Right lobe of liver (tissue), 4 donors: ENCODE measurements at regions not wholly inside any gene's neighbourhood (a gene's known extent, or its start where the extent isn't known, plus 50 kb on each side); places are given as distances from the start of the nearest gene placed in this dataset.

Experiments used
- CTCF ChIP-seq, 4 donors: fragments of 200-600 bp in 3 of 4; fragments of 450-650 bp in 1 of 4; IDR thresholded peaks; one replicate each; pipeline versions ENCODE4 v1.5.1 to v1.8.0; 2016 to 2022; ENCODE audit warnings: antibody characterized with exemption in 4 of 4, mild to moderate bottlenecking in 2 of 4
- POLR2A ChIP-seq: fragments of 450-650 bp; IDR thresholded peaks from one replicate; pipeline ENCODE4 v1.6.1; 2017; ENCODE audit warnings: antibody characterized with exemption, mild to moderate bottlenecking
- donor health status: DM: no; HTN: no; CAD: no.
- donor health status: DM: no; HTN: no; CAD: no.
- donor health status: DM: no; HTN: yes; CAD: no.

GRCh38 chr4:179001918-179002317, 1559.7 kb upstream of the AGA start:
- no peak for TF ChIP-seq CTCF (IDR thresholded peaks at IDR 0.05)
- no peak for TF ChIP-seq POLR2A
